NB4 (cell line): ENCODE measurements at regions not wholly inside any gene's neighbourhood (a gene's known extent, or its start where the extent isn't known, plus 50 kb on each side); places are given as distances from the start of the nearest gene placed in this dataset.

Experiments
- CTCF ChIP-seq: IDR thresholded peaks from one replicate; pipeline ENCODE4 v1.5.1; 2012; ENCODE audit warnings: low read depth, low read length
- MAX ChIP-seq: IDR thresholded peaks from 2 replicates; pipeline ENCODE4 v1.6.1; 2011; ENCODE audit warnings: low read depth, low read length
- MYC ChIP-seq: IDR thresholded peaks from 2 replicates; pipeline ENCODE4 v1.6.1; 2011; ENCODE audit warnings: low read depth, low read length
- POLR2A ChIP-seq: IDR thresholded peaks from 2 replicates; pipeline ENCODE4 v1.6.1; 2011; ENCODE audit warnings: mild to moderate bottlenecking; ENCODE audit not compliant: insufficient read length; ENCODE audit errors: extremely low read depth

- no peak for TF ChIP-seq CTCF
- TF ChIP-seq MYC: no peak
- TF ChIP-seq POLR2A: no peak
- no peak for TF ChIP-seq MAX
These were observed 369.3 kb downstream of the NXPE2 start for GRCh38 chr11:115047631-115048030.
